ENCODE measurements at regions not wholly inside any gene's neighbourhood (a gene's known extent, or its start where the extent isn't known, plus 50 kb on each side); places are given as distances from the start of the nearest gene placed in this dataset.

DNA sequence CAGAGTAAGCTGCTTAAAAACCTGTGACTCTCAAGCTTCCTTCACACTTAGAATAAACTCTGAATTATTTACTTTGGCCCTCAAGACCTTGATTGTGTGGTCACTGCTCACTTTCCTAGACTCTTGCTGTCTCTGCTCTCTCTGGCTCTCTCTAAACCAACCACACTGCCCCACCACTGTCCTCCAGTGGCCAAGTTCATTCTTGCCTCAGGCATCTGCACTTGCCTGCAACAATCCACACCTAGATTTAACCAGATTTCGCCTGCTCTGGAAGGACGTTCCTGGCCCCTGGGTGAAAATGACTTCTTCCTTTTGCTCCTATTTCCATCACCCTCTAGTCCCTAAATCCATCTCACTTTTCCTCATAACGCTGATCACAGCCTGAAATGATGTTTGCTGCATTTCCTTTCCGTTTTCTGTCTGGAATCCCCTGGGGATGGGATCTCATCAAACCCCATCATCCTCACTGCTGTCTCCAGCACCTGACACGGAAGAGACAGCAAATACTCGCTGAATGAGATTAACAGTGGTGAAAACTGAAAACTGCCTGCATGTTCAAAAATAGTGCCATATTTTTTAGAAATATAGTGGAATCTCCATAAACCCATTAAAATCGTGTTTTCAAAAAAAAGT lies 232.6 kb downstream of the UQCRFS1 start:
- TF ChIP-seq CREB1 (CRISPR knock-in tag; IDR thresholded peaks at IDR 0.05) (no peak), ESRRA (CRISPR knock-in tag; IDR thresholded peaks at IDR 0.05; ENCODE audit: borderline replicate concordance) (no peak)
- TF ChIP-seq, protein P1, sequence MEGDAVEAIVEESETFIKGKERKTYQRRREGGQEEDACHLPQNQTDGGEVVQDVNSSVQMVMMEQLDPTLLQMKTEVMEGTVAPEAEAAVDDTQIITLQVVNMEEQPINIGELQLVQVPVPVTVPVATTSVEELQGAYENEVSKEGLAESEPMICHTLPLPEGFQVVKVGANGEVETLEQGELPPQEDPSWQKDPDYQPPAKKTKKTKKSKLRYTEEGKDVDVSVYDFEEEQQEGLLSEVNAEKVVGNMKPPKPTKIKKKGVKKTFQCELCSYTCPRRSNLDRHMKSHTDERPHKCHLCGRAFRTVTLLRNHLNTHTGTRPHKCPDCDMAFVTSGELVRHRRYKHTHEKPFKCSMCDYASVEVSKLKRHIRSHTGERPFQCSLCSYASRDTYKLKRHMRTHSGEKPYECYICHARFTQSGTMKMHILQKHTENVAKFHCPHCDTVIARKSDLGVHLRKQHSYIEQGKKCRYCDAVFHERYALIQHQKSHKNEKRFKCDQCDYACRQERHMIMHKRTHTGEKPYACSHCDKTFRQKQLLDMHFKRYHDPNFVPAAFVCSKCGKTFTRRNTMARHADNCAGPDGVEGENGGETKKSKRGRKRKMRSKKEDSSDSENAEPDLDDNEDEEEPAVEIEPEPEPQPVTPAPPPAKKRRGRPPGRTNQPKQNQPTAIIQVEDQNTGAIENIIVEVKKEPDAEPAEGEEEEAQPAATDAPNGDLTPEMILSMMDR (IDR thresholded peaks at IDR 0.05): no peak

All from WTC11 (cell line).